Loucy (cell line): ENCODE measurements at regions not wholly inside any gene's neighbourhood (a gene's known extent, or its start where the extent isn't known, plus 50 kb on each side); places are given as distances from the start of the nearest gene placed in this dataset.
A peak's percentile ranks its signal among the peaks of the same experiment; 100 is the strongest.

Experiments used
- H2AFZ ChIP-seq: fragments of 200-600 bp; sonication (generic); 2 replicates; pipeline ENCODE4 v1.6.0; 2016; ENCODE audit warnings: antibody characterized with exemption, mild to moderate bottlenecking, low read length, moderate library complexity
- H3F3A ChIP-seq: fragments of 200-600 bp; 2 replicates; pipeline ENCODE4 v1.6.0; 2016; ENCODE audit warnings: antibody characterized with exemption, low read depth, mild to moderate bottlenecking
- H3K27me3 ChIP-seq: fragments of 200-600 bp; sonication (generic); 2 replicates; pipeline ENCODE4 v1.6.1; 2014; ENCODE audit warnings: low read length, mild to moderate bottlenecking; ENCODE audit not compliant: insufficient read depth, poor library complexity, severe bottlenecking
- H3K36me3 ChIP-seq: fragments of 200-600 bp; sonication (generic); 2 replicates; pipeline ENCODE4 v1.6.1; 2016; ENCODE audit warnings: low read length; ENCODE audit not compliant: insufficient read depth
- H3K4me1 ChIP-seq: fragments of 200-600 bp; sonication (generic); 2 replicates; pipeline ENCODE4 v1.5.1; 2014; ENCODE audit warnings: low read length, mild to moderate bottlenecking; ENCODE audit not compliant: insufficient read depth, poor library complexity, severe bottlenecking
- H3K4me2 ChIP-seq: fragments of 200-600 bp; sonication (generic); 2 replicates; pipeline ENCODE4 v1.6.0; 2014; ENCODE audit warnings: antibody characterized with exemption, low read length, low read depth, mild to moderate bottlenecking; ENCODE audit not compliant: poor library complexity, severe bottlenecking
- H3K4me3 ChIP-seq: fragments of 200-600 bp; sonication (generic); 2 replicates; pipeline ENCODE4 v1.5.1; 2014; ENCODE audit warnings: low read length, mild to moderate bottlenecking, mixed read lengths; ENCODE audit not compliant: poor library complexity, severe bottlenecking
- H3K79me2 ChIP-seq: fragments of 200-600 bp; sonication (generic); 2 replicates; pipeline ENCODE4 v1.6.1; 2014; ENCODE audit warnings: low read length; ENCODE audit not compliant: insufficient read depth
- H3K9ac ChIP-seq: fragments of 200-600 bp; sonication (generic); 2 replicates; pipeline ENCODE4 v1.6.0; 2014; ENCODE audit warnings: mild to moderate bottlenecking, low read depth, low read length, moderate library complexity; ENCODE audit not compliant: poor library complexity, severe bottlenecking
- H3K9me2 ChIP-seq: fragments of 200-600 bp; sonication (generic); replicated peaks from 2 replicates; pipeline ENCODE4 v1.6.1; 2016; ENCODE audit warnings: low read depth, low read length, mixed read lengths
- H3K9me3 ChIP-seq: fragments of 200-600 bp; sonication (generic); 2 replicates; pipeline ENCODE4 v1.6.1; 2014; ENCODE audit warnings: mild to moderate bottlenecking, antibody characterized with exemption, low read length, low read depth; ENCODE audit not compliant: insufficient read depth
- H4K20me1 ChIP-seq: fragments of 200-600 bp; sonication (generic); 2 replicates; pipeline ENCODE4 v1.6.0; 2014; ENCODE audit warnings: antibody characterized with exemption, low read length, mild to moderate bottlenecking; ENCODE audit not compliant: insufficient read depth, poor library complexity, severe bottlenecking
- EZH2phosphoT487 ChIP-seq: fragments of 200-600 bp; IDR thresholded peaks from 2 replicates; pipeline ENCODE4 v1.6.1; 2018; ENCODE audit warnings: antibody characterized with exemption, mild to moderate bottlenecking, moderate library complexity, borderline replicate concordance
- TF ChIP-seq, protein P1 (sequence below): fragments of 200-600 bp; sonication (generic); conservative IDR thresholded peaks from 2 replicates; pipeline ENCODE4 v1.5.1; 2014; ENCODE audit warnings: mild to moderate bottlenecking, antibody characterized with exemption, low read length

DNA sequence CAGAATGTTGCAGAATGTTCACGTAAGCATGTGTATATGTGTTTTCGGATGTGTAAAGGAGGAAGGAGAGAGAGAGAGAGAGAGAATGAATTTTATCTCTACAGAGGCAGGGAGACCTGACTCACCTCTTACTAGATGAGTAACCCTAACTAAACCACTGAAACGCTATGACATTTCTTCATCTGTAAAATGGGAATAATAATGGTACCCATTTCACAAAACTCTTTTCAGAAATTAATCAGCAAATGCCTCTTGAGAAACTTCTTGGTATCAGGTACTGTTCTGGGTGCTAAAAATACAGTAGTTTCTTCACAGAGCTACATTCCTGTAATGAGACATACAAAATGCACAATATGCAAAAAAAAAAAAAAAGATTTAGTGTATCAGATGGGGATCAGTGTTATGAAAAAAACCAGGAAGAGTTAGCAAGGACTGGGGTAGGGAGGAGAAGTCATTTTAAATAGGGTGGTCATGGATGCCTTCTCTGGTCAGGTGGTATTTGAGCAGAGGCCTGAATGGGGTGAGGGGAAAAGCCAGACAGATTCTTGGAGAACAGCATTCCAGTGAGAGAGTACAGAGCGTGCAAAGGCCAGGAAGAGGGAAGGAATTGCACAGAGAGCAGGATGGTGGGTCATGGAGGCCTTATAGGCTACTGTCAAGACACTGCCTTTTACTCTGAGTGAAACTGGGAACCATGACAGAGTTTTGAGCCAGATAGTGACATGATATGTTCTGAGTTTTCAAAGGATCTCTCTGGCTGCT is 84.9 kb upstream of the SPANXB1 start:
- H3K9ac ChIP-seq = no peak overlapping the region
- no peaks in the 10 kb centered on the region for H3K36me3 ChIP-seq
- H3F3A ChIP-seq = no peaks in the 10 kb centered on the region
- no peaks in the 10 kb centered on the region for H3K27me3 ChIP-seq
- peak overlapping the region; percentile 67; the same call in 1 of the 2 replicates for H2AFZ ChIP-seq
- no peaks in the 10 kb centered on the region for H3K9me3 ChIP-seq
- TF ChIP-seq, protein P1, sequence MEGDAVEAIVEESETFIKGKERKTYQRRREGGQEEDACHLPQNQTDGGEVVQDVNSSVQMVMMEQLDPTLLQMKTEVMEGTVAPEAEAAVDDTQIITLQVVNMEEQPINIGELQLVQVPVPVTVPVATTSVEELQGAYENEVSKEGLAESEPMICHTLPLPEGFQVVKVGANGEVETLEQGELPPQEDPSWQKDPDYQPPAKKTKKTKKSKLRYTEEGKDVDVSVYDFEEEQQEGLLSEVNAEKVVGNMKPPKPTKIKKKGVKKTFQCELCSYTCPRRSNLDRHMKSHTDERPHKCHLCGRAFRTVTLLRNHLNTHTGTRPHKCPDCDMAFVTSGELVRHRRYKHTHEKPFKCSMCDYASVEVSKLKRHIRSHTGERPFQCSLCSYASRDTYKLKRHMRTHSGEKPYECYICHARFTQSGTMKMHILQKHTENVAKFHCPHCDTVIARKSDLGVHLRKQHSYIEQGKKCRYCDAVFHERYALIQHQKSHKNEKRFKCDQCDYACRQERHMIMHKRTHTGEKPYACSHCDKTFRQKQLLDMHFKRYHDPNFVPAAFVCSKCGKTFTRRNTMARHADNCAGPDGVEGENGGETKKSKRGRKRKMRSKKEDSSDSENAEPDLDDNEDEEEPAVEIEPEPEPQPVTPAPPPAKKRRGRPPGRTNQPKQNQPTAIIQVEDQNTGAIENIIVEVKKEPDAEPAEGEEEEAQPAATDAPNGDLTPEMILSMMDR = no peak
- no peak for TF ChIP-seq EZH2phosphoT487
- no peak overlapping the region for H3K4me2 ChIP-seq
- no peaks in the 10 kb centered on the region for H3K9me2 ChIP-seq
- no peaks in the 10 kb centered on the region for H3K4me1 ChIP-seq
- H4K20me1 ChIP-seq = no peaks in the 10 kb centered on the region
- H3K4me3 ChIP-seq = no peak overlapping the region
- no peaks in the 10 kb centered on the region for H3K79me2 ChIP-seq

DNA sequence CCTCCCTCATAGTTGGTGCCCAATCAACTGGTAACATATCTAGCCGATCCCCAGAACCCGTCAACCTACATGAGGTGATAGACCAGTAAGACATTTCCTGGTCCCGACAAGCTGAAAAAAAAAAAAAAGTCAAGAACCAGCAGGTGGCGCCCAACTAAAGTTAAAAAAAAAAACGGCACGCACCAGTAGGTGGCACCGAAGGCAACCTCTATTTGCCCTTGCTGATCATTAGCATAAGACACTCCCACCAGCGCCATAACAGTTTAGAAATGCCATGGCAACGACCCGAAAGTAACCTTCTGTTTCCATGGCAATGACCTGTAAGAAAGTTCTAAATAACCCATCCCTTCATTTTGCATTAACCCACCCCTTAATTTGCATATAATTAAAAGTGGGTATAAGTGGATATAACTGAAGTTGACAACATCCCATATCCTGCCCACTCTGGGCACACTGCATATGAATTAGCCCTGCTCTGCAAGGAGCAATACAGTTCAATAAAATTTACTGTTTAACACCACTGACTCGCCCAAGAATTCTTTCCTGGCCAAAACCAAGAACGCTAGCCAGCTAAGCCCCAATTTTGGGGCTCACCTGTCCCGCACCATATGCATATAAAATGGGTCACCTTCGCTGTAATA is 83.9 kb upstream of the SPANXB1 start:
- Histone ChIP-seq H3K9me2 (no peaks in the 10 kb centered on the region), H3K9me3 (no peaks in the 10 kb centered on the region), H3K4me1 (no peaks in the 10 kb centered on the region), H3K9ac (no peak overlapping the region), H3K36me3 (no peaks in the 10 kb centered on the region), H2AFZ (peak overlapping the region; percentile 67; the same call in 1 of the 2 replicates), H4K20me1 (no peaks in the 10 kb centered on the region), H3K4me2 (no peak overlapping the region), H3K4me3 (no peak overlapping the region), H3F3A (no peaks in the 10 kb centered on the region), H3K79me2 (no peaks in the 10 kb centered on the region), H3K27me3 (no peaks in the 10 kb centered on the region)
- no peak for TF ChIP-seq EZH2phosphoT487
- TF ChIP-seq, protein P1 = peak; percentile 83

DNA sequence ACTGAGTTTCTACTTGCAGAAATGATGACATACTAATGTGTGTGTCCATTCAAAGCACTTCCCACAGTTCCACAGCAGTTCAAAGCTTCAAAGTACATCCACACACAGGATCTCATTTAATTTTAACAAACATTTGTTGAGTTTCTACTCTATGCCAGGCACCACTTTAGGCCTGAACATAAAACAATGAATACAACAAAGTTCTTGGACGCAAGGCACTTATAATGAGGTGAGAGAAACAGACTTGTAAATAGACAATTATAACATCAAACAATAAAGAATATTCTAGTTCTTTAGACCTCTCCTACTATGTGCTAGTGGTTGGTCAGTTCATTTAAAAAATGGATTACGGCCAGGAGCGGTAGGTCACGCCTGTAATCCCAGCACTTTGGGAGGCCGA is 82.0 kb upstream of the SPANXB1 start:
- no peaks in the 10 kb centered on the region for H3F3A ChIP-seq
- H3K9ac ChIP-seq = no peak overlapping the region
- H3K4me3 ChIP-seq = no peak overlapping the region
- H3K9me2 ChIP-seq = no peaks in the 10 kb centered on the region
- no peak overlapping the region for H3K4me2 ChIP-seq
- H4K20me1 ChIP-seq = no peaks in the 10 kb centered on the region
- H3K79me2 ChIP-seq = no peaks in the 10 kb centered on the region
- no peak overlapping the region for H2AFZ ChIP-seq
- no peaks in the 10 kb centered on the region for H3K9me3 ChIP-seq
- no peak for TF ChIP-seq EZH2phosphoT487
- TF ChIP-seq, protein P1 = no peak
- H3K4me1 ChIP-seq = no peaks in the 10 kb centered on the region
- no peaks in the 10 kb centered on the region for H3K27me3 ChIP-seq
- no peaks in the 10 kb centered on the region for H3K36me3 ChIP-seq
